SW480 (cell line): ENCODE measurements at regions not wholly inside any gene's neighbourhood (a gene's known extent, or its start where the extent isn't known, plus 50 kb on each side); places are given as distances from the start of the nearest gene placed in this dataset.
"Not testable (repeated sequence)": the region's sequence is repeated elsewhere in the genome, so short reads cannot be mapped to it uniquely, and the experiment has no call there.

Experiments
- DNase-seq: peaks from one replicate; pipeline ENCODE4 v3.0.0-alpha.2; 2016; ENCODE audit warnings: low spot score

GRCh38 chr19:14328406-14328805, 52.8 kb upstream of the ADGRE5 start:
- no peak for DNase-seq

GRCh38 chr19:14327061-14327460, 54.2 kb upstream of the ADGRE5 start:
- DNase-seq: not testable (repeated sequence)

GRCh38 chr19:14325863-14326262, 55.4 kb upstream of the ADGRE5 start:
- no peak for DNase-seq

GRCh38 chr19:14325134-14325533, 56.1 kb upstream of the ADGRE5 start:
- DNase-seq: no peak

GRCh38 chr19:14322889-14323463, 58.3 kb upstream of the ADGRE5 start:
- no peak for DNase-seq

GRCh38 chr19:14320253-14320652, 61.0 kb upstream of the ADGRE5 start:
- no peak for DNase-seq

- not testable (repeated sequence) for DNase-seq
Observed at GRCh38 chr19:14319720-14320119, 61.5 kb upstream of the ADGRE5 start.

- peak; percentile 23 for DNase-seq
Observed at GRCh38 chr19:14318873-14319272, 62.4 kb upstream of the ADGRE5 start.

GRCh38 chr19:14317157-14317556, 64.1 kb upstream of the ADGRE5 start:
- no peak for DNase-seq

- DNase-seq: no peak
Observed at GRCh38 chr19:14315433-14315832, 65.8 kb upstream of the ADGRE5 start.

GRCh38 chr19:14310055-14310454, 71.2 kb upstream of the ADGRE5 start:
- no peak for DNase-seq

GRCh38 chr19:14305706-14306105, 75.5 kb upstream of the ADGRE5 start:
- no peak for DNase-seq

- DNase-seq: no peak
Observed at GRCh38 chr19:14301150-14301549, 80.1 kb upstream of the ADGRE5 start.

GRCh38 chr19:14300303-14300702, 80.9 kb upstream of the ADGRE5 start:
- DNase-seq: peak; percentile 53

GRCh38 chr19:14299224-14299827, 81.9 kb upstream of the ADGRE5 start:
- DNase-seq: not testable (repeated sequence)

GRCh38 chr19:14297883-14298576, 83.2 kb upstream of the ADGRE5 start:
- DNase-seq: not testable (repeated sequence)

GRCh38 chr19:14294974-14295373, 86.3 kb upstream of the ADGRE5 start:
- DNase-seq: not testable (repeated sequence)

- not testable (repeated sequence) for DNase-seq
Observed at GRCh38 chr19:14293816-14294170, 87.5 kb upstream of the ADGRE5 start.

GRCh38 chr19:14293101-14293815, 87.3 kb upstream of the ADGRL1 start:
- DNase-seq: not testable (repeated sequence)

- DNase-seq: not testable (repeated sequence)
Observed at GRCh38 chr19:14289810-14290209, 83.8 kb upstream of the ADGRL1 start.

GRCh38 chr19:14287837-14288236, 81.9 kb upstream of the ADGRL1 start:
- DNase-seq: not testable (repeated sequence)

GRCh38 chr19:14286594-14286993, 80.6 kb upstream of the ADGRL1 start:
- not testable (repeated sequence) for DNase-seq

GRCh38 chr19:14285726-14286125, 79.8 kb upstream of the ADGRL1 start:
- DNase-seq: not testable (repeated sequence)
